MCF 10A (cell line): ENCODE measurements at regions not wholly inside any gene's neighbourhood (a gene's known extent, or its start where the extent isn't known, plus 50 kb on each side); places are given as distances from the start of the nearest gene placed in this dataset.

Experiments
- BruUV-seq: library from RNA; stranded (reverse); fragments of 400-500 nt; replicated peaks from 2 replicates; lab custom pipeline; 2021; lab: Mats Ljungman, UMichigan
- CTCF ChIA-PET: fragments of 300-600 bp; sonication (Branson Sonifier 250); formaldehyde crosslinking; extraction: SDS; loops from one replicate; lab custom pipeline; 2021; ENCODE audit warnings: antibody characterized with exemption, inconsistent platforms; lab: Yijun Ruan, JAX
- POLR2A ChIA-PET: fragments of 300-600, 350-650 bp; sonication (Branson Sonifier 250); formaldehyde crosslinking; extraction: SDS; loops from one replicate; lab custom pipeline; 2020; ENCODE audit warnings: antibody characterized with exemption, inconsistent platforms; lab: Yijun Ruan, JAX
- DNase-seq: peaks from one replicate; pipeline ENCODE4 v3.0.0-alpha.2; 2018; ENCODE audit not compliant: unreplicated experiment
- H3K27ac Mint-ChIP-seq: one replicate; pipeline ENCODE4 v1.8.0; 2022; ENCODE audit warnings: mild to moderate bottlenecking, low read depth, mixed read lengths; ENCODE audit not compliant: unreplicated experiment
- H3K27me3 Mint-ChIP-seq: one replicate; pipeline ENCODE4 v1.8.0; 2022; ENCODE audit warnings: mixed read lengths; ENCODE audit not compliant: insufficient read depth, unreplicated experiment
- H3K36me3 Mint-ChIP-seq: one replicate; pipeline ENCODE4 v1.8.0; 2022; ENCODE audit warnings: mild to moderate bottlenecking, moderate library complexity, mixed read lengths; ENCODE audit not compliant: insufficient read depth, unreplicated experiment
- H3K4me1 Mint-ChIP-seq: one replicate; pipeline ENCODE4 v1.8.0; 2022; ENCODE audit warnings: mixed read lengths; ENCODE audit not compliant: insufficient read depth, unreplicated experiment
- H3K4me3 Mint-ChIP-seq: one replicate; pipeline ENCODE4 v1.8.0; 2022; ENCODE audit warnings: mild to moderate bottlenecking, moderate library complexity, mixed read lengths; ENCODE audit not compliant: unreplicated experiment
- H3K9me3 Mint-ChIP-seq: one replicate; pipeline ENCODE4 v1.8.0; 2022; ENCODE audit warnings: mixed read lengths; ENCODE audit not compliant: unreplicated experiment
- CTCF ChIP-seq: fragments of 200-600 bp; IDR thresholded peaks from one replicate; pipeline ENCODE4 v1.8.0; 2022; ENCODE audit warnings: antibody characterized with exemption, mild to moderate bottlenecking; ENCODE audit not compliant: unreplicated experiment
- intact Hi-C: fragments of 100-400 bp; cut with micrococcal nuclease; formaldehyde crosslinking; loops from 2 replicates; pipeline ENCODE4 v1.14.1; 2022

- BruUV-seq = no TSS peak
- H3K9me3 Mint-ChIP-seq = no peaks in the 10 kb centered on the region
- H3K4me3 Mint-ChIP-seq = no peak overlapping the region
- H3K27me3 Mint-ChIP-seq = no peaks in the 10 kb centered on the region
- peaks cover 15% of the 10 kb centered on the region for H3K4me1 Mint-ChIP-seq
- no peak for TF ChIP-seq CTCF
- no peaks in the 10 kb centered on the region for H3K36me3 Mint-ChIP-seq
- ChIA-PET CTCF (no interaction called here), POLR2A (interaction anchor here (0.7 to 0.9 kb wide), 2 partner anchors 10 to 110 kb away, joined by 3 to 4 read pairs; no protein-coding TSS in a partner anchor)
- intact Hi-C loops = no loop called here
- DNase-seq = no peak
- no peak overlapping the region for H3K27ac Mint-ChIP-seq
Observed at GRCh38 chr15:46681901-46682300, 1035.4 kb upstream of the SEMA6D start.

DNA sequence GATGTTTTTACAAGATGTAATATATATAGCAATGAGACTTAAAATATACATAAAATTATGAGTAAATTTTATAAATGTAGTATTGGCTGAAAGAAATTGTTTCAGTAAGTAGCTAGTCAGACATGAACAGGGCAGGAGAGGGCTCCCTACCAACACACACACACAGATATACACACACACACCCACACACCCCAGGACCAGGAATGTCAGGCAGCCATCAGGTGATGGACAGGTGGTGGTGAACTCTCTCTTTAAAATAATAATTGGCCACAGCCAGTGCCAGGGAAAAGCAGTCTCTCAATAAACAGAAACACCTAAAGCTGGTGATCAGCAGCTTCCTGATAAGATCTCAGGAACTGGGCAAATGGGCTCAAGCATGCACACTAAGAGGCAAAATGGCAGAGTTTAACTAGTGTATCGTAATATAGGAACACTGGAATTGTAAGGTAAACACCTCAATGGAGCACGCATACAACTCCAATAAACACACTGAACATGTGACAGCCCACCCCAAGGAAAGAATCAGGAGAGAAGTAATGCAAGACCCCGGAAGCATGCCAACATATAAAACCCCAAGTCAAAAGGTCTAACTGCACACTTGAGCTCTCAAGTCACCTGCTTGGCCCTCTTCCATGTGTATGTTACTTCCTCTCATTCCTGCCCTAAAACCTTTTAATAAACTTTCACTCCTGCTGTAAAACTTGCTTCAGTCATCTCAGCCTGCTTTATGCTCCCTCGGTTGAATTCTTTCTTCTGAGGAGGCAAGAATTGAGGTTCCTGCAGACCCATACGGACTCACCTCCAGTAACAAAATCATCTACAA lies 1034.1 kb upstream of the SEMA6D start:
- no peak overlapping the region for H3K4me3 Mint-ChIP-seq
- H3K4me1 Mint-ChIP-seq = peaks cover 8% of the 10 kb centered on the region
- no peaks in the 10 kb centered on the region for H3K9me3 Mint-ChIP-seq
- BruUV-seq = no TSS peak
- H3K27me3 Mint-ChIP-seq = no peaks in the 10 kb centered on the region
- no peak overlapping the region for H3K27ac Mint-ChIP-seq
- ChIA-PET POLR2A (no interaction called here), CTCF (no interaction called here)
- intact Hi-C loops = no loop called here
- DNase-seq = no peak
- H3K36me3 Mint-ChIP-seq = no peaks in the 10 kb centered on the region
- TF ChIP-seq CTCF = no peak

DNA sequence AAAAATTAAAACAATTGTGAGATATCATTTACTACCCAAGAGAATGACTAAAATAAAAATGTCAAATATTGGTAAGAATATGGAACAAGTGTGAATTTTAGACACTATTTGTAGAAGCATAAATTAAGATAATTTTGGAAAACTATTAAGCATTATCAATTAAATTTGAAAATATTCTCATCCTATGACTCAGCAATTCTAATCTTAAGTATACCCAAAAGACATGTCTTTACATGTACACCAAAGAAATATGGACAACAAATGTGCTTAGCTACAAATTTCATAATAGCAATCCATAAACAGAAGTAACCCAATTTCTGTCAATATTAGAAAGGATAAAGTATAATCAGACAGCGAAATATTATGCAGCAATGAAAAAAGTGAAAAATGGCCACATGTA lies 1032.2 kb upstream of the SEMA6D start:
- no peak for DNase-seq
- ChIA-PET POLR2A (no interaction called here), CTCF (no interaction called here)
- peaks cover 4% of the 10 kb centered on the region for H3K27me3 Mint-ChIP-seq
- peaks cover 8% of the 10 kb centered on the region for H3K4me1 Mint-ChIP-seq
- no peak for TF ChIP-seq CTCF
- BruUV-seq = no TSS peak
- no peaks in the 10 kb centered on the region for H3K36me3 Mint-ChIP-seq
- H3K27ac Mint-ChIP-seq = no peak overlapping the region
- no peak overlapping the region for H3K4me3 Mint-ChIP-seq
- no peaks in the 10 kb centered on the region for H3K9me3 Mint-ChIP-seq
- intact Hi-C loops = no loop called here

DNA sequence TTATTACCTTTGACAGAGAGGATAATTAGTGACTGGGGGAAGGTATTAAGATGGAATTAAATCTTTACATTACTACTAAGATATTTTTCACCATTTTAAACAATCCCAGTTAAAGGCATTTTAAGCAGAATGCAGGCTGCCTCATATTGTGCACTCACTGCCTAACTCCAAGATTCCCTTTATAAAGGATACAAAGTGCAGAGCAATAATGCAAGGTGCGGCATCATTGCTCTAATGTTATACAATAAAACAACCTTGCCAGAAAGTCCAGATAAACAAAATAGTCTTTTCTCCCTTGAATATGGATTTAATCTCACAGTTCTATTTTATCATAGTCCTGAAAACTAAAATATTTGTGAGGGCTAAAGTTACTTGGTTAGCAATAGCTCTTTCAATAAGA lies 1031.6 kb upstream of the SEMA6D start:
- intact Hi-C loops = no loop called here
- TF ChIP-seq CTCF = no peak
- no TSS peak for BruUV-seq
- ChIA-PET POLR2A (no interaction called here), CTCF (no interaction called here)
- no peaks in the 10 kb centered on the region for H3K36me3 Mint-ChIP-seq
- no peak overlapping the region for H3K4me3 Mint-ChIP-seq
- DNase-seq = no peak
- peaks cover 10% of the 10 kb centered on the region for H3K27me3 Mint-ChIP-seq
- no peaks in the 10 kb centered on the region for H3K9me3 Mint-ChIP-seq
- no peak overlapping the region for H3K27ac Mint-ChIP-seq
- H3K4me1 Mint-ChIP-seq = peaks cover 8% of the 10 kb centered on the region
